Inferior parietal cortex (tissue), 1 donor: ENCODE measurements at regions not wholly inside any gene's neighbourhood (a gene's known extent, or its start where the extent isn't known, plus 50 kb on each side); places are given as distances from the start of the nearest gene placed in this dataset.

Source experiments
- DNase-seq: peaks from one replicate; pipeline ENCODE4 v3.0.0-alpha.2; 2016; ENCODE audit errors: extremely low spot score

DNA sequence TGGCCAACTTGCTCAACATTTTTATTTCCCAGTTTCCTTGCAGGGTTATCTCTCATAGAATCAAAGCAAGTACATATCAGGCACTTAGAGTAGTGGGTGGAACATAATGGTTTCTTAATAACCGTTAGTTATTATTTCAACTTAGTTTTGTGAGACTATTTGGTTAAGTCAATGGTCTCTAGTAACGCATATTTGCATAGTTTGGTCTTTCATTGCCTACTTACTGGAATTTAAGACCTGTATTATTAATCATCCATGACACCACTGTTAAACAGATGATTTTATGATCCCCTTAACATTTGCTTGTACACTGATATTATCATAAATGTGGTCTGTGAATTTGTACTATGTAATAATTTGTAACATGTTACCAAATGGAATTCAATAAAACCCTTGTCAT, 70.9 kb upstream of the SMIM31 start:
- DNase-seq, result no peak

DNA sequence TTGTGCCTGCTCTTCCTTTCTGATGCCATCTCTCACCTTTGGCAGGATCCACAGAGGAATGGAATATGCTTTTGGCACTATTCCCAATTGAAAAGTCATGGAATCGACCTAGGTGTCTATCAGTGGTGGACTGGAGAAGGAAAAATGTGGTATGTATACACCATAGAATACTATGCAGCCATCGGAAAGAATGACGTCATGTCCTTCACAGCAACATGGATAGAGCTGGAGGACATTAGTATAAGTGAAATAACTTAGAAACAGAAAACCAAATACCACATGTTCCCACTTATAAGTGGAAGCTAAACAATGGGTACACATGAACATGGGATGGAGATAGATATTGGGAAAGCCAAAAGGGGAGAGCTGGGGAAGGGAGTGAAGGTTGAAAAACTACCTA, 58.3 kb upstream of the SMIM31 start:
- DNase-seq, result no peak

DNA sequence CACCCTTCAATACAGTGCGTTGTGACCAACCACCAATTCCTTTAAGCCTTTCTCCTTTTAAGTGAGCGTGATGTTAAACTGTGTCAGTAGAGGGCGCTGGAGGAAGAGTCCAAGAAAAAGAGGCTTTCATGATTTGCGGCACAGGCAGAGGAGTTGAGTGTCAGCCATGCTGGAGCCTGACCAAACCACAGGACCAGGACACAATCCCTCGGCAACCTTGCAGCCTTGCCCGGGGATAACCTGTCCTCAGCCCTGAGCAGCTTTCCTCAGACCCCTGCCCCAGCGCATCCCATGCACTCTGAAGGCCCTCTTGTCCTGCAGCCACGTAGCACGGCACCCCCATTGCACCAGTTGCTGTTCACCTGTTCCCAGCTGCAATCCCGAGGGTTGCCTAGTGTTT, 53.5 kb upstream of the SMIM31 start:
- DNase-seq, result peak; percentile 23

DNA sequence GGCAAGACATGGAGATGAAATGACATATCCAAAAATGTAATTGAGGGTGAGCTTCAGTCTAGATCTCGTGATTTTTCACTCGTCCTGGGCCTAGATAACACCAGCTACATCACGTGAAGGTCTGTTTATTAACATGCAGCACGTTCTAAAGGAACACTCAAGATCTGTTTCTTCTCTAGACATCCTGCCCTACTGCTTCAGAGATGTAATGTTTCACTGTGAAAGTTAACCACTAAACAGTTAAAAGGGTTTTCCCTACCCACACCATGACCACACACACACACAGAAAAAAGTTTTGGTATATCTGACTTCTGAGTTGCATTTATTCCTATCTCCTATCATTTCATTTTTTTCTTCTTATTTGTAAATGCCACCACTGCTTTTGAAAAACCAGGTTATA, 52.3 kb upstream of the SMIM31 start:
- no peak for DNase-seq
